22Rv1 (cell line): ENCODE measurements at regions not wholly inside any gene's neighbourhood (a gene's known extent, or its start where the extent isn't known, plus 50 kb on each side); places are given as distances from the start of the nearest gene placed in this dataset.

Experiments
- ZFX ChIP-seq: fragments of 450-650 bp; IDR thresholded peaks from 2 replicates; pipeline ENCODE4 v1.6.1; 2017; ENCODE audit warnings: antibody characterized with exemption, borderline replicate concordance
- TF ChIP-seq, protein P1 (sequence below): fragments of 450-650 bp; IDR thresholded peaks from 2 replicates; pipeline ENCODE4 v1.5.1; 2017; ENCODE audit warnings: mild to moderate bottlenecking

DNA sequence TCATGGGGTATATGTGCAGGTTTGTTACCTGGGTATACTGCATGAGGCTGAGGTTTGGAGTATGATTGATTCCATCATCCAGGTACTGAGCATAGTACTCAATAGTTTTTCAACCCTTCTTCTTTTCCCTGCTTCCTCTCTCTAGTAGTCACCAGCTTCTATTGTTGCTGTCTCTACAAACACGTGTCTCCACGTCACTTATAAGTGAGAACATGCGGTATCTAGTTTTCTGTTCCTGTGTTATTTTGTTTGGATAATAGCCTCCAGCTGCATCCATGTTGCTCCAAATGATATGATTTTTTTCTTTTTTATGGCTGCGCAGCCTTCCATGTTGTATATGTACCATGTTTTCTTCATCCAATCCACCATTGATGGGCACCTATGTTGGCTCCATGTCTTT lies 214.8 kb upstream of the TFPI start:
- TF ChIP-seq, protein P1, sequence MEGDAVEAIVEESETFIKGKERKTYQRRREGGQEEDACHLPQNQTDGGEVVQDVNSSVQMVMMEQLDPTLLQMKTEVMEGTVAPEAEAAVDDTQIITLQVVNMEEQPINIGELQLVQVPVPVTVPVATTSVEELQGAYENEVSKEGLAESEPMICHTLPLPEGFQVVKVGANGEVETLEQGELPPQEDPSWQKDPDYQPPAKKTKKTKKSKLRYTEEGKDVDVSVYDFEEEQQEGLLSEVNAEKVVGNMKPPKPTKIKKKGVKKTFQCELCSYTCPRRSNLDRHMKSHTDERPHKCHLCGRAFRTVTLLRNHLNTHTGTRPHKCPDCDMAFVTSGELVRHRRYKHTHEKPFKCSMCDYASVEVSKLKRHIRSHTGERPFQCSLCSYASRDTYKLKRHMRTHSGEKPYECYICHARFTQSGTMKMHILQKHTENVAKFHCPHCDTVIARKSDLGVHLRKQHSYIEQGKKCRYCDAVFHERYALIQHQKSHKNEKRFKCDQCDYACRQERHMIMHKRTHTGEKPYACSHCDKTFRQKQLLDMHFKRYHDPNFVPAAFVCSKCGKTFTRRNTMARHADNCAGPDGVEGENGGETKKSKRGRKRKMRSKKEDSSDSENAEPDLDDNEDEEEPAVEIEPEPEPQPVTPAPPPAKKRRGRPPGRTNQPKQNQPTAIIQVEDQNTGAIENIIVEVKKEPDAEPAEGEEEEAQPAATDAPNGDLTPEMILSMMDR: no peak
- TF ChIP-seq ZFX: no peak
